Stimulated activated CD8-positive, alpha-beta memory T cell treated with anti-CD3 and anti-CD28 coated beads, Interleukin-2, amount 100 ng/mL, for 48 hours (primary cell): ENCODE measurements at regions not wholly inside any gene's neighbourhood (a gene's known extent, or its start where the extent isn't known, plus 50 kb on each side); places are given as distances from the start of the nearest gene placed in this dataset.

Source experiments
- DNase-seq, 2 donors: peaks; one replicate each; pipeline ENCODE4 v3.0.0-alpha.2; 2020; ENCODE audit warnings: low read depth in 2 of 2

- no peak for DNase-seq
Observed at GRCh38 chr10:2641028-2641427, 426.3 kb upstream of the PFKP start.

GRCh38 chr10:2633630-2634029 is 433.7 kb upstream of the PFKP start:
- no peak for DNase-seq

- no peak for DNase-seq
Observed at GRCh38 chr10:2631557-2632205, 435.7 kb upstream of the PFKP start.

- DNase-seq = no peak
Observed at GRCh38 chr10:2628705-2629104, 438.6 kb upstream of the PFKP start.

- DNase-seq = no peak
Observed at GRCh38 chr10:2627969-2628368, 439.4 kb upstream of the PFKP start.

GRCh38 chr10:2625094-2625493 is 442.3 kb upstream of the PFKP start:
- no peak for DNase-seq

GRCh38 chr10:2623675-2624274 is 443.6 kb upstream of the PFKP start:
- DNase-seq = no peak

GRCh38 chr10:2620827-2621521 is 446.4 kb upstream of the PFKP start:
- DNase-seq = no peak

GRCh38 chr10:2619916-2620315 is 447.4 kb upstream of the PFKP start:
- no peak for DNase-seq

- no peak for DNase-seq
Observed at GRCh38 chr10:2619472-2619871, 447.9 kb upstream of the PFKP start.

- no peak for DNase-seq
Observed at GRCh38 chr10:2618690-2619089, 448.7 kb upstream of the PFKP start.

GRCh38 chr10:2616215-2616614 is 451.1 kb upstream of the PFKP start:
- no peak for DNase-seq

GRCh38 chr10:2611603-2612002 is 455.7 kb upstream of the PFKP start:
- DNase-seq = no peak

- DNase-seq = no peak
Observed at GRCh38 chr10:2610946-2611345, 456.4 kb upstream of the PFKP start.

GRCh38 chr10:2604891-2605290 is 462.5 kb upstream of the PFKP start:
- no peak for DNase-seq

GRCh38 chr10:2599571-2599970 is 467.8 kb upstream of the PFKP start:
- no peak for DNase-seq

GRCh38 chr10:2592360-2593160 is 474.8 kb upstream of the PFKP start:
- DNase-seq = no peak

GRCh38 chr10:2589196-2589595 is 478.2 kb upstream of the PFKP start:
- no peak for DNase-seq

- no peak for DNase-seq
Observed at GRCh38 chr10:2584385-2584784, 483.0 kb upstream of the PFKP start.

- no peak for DNase-seq
Observed at GRCh38 chr10:2576892-2577291, 490.5 kb upstream of the PFKP start.

GRCh38 chr10:2575460-2575859 is 491.9 kb upstream of the PFKP start:
- DNase-seq = no peak

- DNase-seq = no peak
Observed at GRCh38 chr10:2572611-2573010, 494.7 kb upstream of the PFKP start.

- DNase-seq = no peak
Observed at GRCh38 chr10:2556883-2557282, 510.5 kb upstream of the PFKP start.
